Activated CD8-positive, alpha-beta T cell treated with anti-CD3 and anti-CD28 coated beads for 36 hours (primary cell): ENCODE measurements at regions not wholly inside any gene's neighbourhood (a gene's known extent, or its start where the extent isn't known, plus 50 kb on each side); places are given as distances from the start of the nearest gene placed in this dataset.

Experiments used
- ATAC-seq: fragments of 200-7000 bp; cut with Tn5 transposase; one replicate; pipeline ENCODE4 v1.10.0; 2021; ENCODE audit warnings: mild to moderate bottlenecking, moderate library complexity
- CTCF ChIA-PET: fragments of 350-600 bp; sonication (Branson Sonifier 250); formaldehyde crosslinking; loops from one replicate; lab custom pipeline; 2021; ENCODE audit warnings: antibody characterized with exemption; lab: Charles Lee
- POLR2A ChIA-PET: fragments of 350-600 bp; sonication (Branson Sonifier 250); formaldehyde crosslinking; loops from one replicate; lab custom pipeline; 2021; ENCODE audit warnings: antibody characterized with exemption; lab: Charles Lee
- DNase-seq: peaks from one replicate; pipeline ENCODE4 v3.0.0-alpha.2; 2020
- H3K27ac Mint-ChIP-seq: one replicate; pipeline ENCODE4 v1.8.0; 2021; ENCODE audit warnings: mild to moderate bottlenecking, mixed read lengths
- H3K27me3 Mint-ChIP-seq: one replicate; pipeline ENCODE4 v1.8.0; 2021; ENCODE audit warnings: mixed read lengths
- H3K36me3 Mint-ChIP-seq: one replicate; pipeline ENCODE4 v1.8.0; 2021; ENCODE audit warnings: low read depth, mixed read lengths
- H3K4me1 Mint-ChIP-seq: one replicate; pipeline ENCODE4 v1.8.0; 2021; ENCODE audit warnings: low read depth, mixed read lengths
- H3K4me3 Mint-ChIP-seq: one replicate; pipeline ENCODE4 v1.8.0; 2021; ENCODE audit warnings: mild to moderate bottlenecking, moderate library complexity, mixed read lengths
- H3K9me3 Mint-ChIP-seq: one replicate; pipeline ENCODE4 v1.8.0; 2021; ENCODE audit warnings: mixed read lengths
- CTCF ChIP-seq: fragments of 200-600 bp; IDR thresholded peaks from one replicate; pipeline ENCODE4 v1.8.0; 2022; ENCODE audit warnings: antibody characterized with exemption, mild to moderate bottlenecking
- intact Hi-C: fragments of 100-400 bp; cut with micrococcal nuclease; formaldehyde crosslinking; loops from one replicate; pipeline ENCODE4 v1.10.0; 2022

DNA sequence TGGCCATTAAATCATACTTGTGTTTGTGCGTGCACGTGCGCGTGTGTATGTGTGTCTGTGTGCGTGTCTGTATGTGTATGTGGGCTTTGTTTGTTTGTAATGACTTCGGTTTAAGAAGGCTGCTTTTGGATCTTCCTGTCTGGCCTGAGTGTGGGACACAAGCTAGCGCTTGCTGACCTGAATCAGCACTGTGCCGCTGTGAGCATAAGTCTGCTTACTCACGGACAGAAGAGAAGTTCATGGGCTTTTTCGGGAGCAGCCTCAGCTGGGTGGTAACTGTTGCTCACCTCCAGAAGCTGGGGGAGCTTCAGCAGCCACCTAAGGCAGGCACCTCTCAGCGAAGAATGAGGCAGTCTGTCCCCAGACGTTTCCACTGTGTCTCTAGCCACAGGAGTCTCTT lies 56.1 kb upstream of the TRUB1 start:
- CTCF ChIA-PET: interaction anchor here (1.2 kb wide), 1 partner anchor 9 kb away, joined by 4 read pairs; no protein-coding TSS in a partner anchor
- intact Hi-C loops: no loop called here
- Mint-ChIP-seq H3K4me1 (peaks cover 4% of the 10 kb centered on the region), H3K36me3 (no peaks in the 10 kb centered on the region), H3K27ac (no peak overlapping the region), H3K4me3 (no peak overlapping the region), H3K9me3 (no peaks in the 10 kb centered on the region), H3K27me3 (peaks cover 12% of the 10 kb centered on the region)
- no peak for TF ChIP-seq CTCF
- DNase-seq: no peak
- ATAC-seq: no peak
- POLR2A ChIA-PET: interaction anchor here (1.1 kb wide), 1 partner anchor 60 kb away, joined by 3 read pairs; no protein-coding TSS in a partner anchor

DNA sequence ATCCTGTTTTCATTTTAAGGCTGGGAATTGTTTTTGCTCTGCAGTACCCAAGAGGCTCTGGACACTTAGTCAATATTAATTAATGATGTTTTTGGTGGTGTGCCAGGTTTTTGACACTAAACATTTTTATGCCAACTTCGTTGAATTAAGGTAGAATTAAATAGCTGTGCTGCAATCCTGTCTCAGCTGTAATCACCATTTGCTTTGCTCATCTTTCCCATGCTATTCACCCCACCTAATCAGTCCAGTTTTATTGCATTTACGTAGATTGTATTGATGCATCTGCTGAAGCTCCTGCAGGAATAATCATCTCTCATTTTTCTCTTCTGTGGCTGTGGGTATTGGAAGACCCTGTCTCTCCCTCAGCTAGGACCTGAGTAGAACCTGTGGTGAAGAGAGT lies 52.6 kb upstream of the TRUB1 start:
- Mint-ChIP-seq H3K27ac (no peak overlapping the region), H3K36me3 (no peaks in the 10 kb centered on the region), H3K4me1 (no peaks in the 10 kb centered on the region), H3K27me3 (peaks cover 6% of the 10 kb centered on the region), H3K9me3 (no peaks in the 10 kb centered on the region), H3K4me3 (no peak overlapping the region)
- ChIA-PET POLR2A (interaction anchor here (0.7 kb wide), 2 partner anchors 22 to 130 kb away, joined by 3 read pairs; no protein-coding TSS in a partner anchor), CTCF (interaction anchor here (1.2 kb wide), 1 partner anchor 8 kb away, joined by 3 read pairs; no protein-coding TSS in a partner anchor)
- TF ChIP-seq CTCF: no peak
- ATAC-seq (no peak), DNase-seq (no peak)
- intact Hi-C loops: no loop called here
